ENCODE measurements at regions not wholly inside any gene's neighbourhood (a gene's known extent, or its start where the extent isn't known, plus 50 kb on each side); places are given as distances from the start of the nearest gene placed in this dataset.

GRCh38 chrX:1870421-1870820 lies 255.6 kb downstream of the ASMT start:
- DNase-seq (no peak), ATAC-seq (no peak)
- no peaks in the 10 kb centered on the region for H3K27me3 ChIP-seq
- no peak overlapping the region for H3K4me3 ChIP-seq
- H3K9me3 ChIP-seq = no peaks in the 10 kb centered on the region
- H3K27ac ChIP-seq = no peak overlapping the region
- H3K36me3 ChIP-seq = no peaks in the 10 kb centered on the region
- TF ChIP-seq CTCF (IDR thresholded peaks at IDR 0.05) = no peak
- no peaks in the 10 kb centered on the region for H3K4me1 ChIP-seq
- intact Hi-C loops (cut with DNase I) = no loop called here

GRCh38 chrX:1871887-1872286 lies 257.0 kb downstream of the ASMT start:
- Histone ChIP-seq H3K36me3 (no peaks in the 10 kb centered on the region), H3K4me1 (no peaks in the 10 kb centered on the region), H3K4me3 (no peak overlapping the region), H3K9me3 (no peaks in the 10 kb centered on the region), H3K27me3 (no peaks in the 10 kb centered on the region), H3K27ac (no peak overlapping the region)
- DNase-seq (no peak), ATAC-seq (no peak)
- no peak for TF ChIP-seq CTCF (IDR thresholded peaks at IDR 0.05)
- intact Hi-C loops (cut with DNase I) = no loop called here

DNA sequence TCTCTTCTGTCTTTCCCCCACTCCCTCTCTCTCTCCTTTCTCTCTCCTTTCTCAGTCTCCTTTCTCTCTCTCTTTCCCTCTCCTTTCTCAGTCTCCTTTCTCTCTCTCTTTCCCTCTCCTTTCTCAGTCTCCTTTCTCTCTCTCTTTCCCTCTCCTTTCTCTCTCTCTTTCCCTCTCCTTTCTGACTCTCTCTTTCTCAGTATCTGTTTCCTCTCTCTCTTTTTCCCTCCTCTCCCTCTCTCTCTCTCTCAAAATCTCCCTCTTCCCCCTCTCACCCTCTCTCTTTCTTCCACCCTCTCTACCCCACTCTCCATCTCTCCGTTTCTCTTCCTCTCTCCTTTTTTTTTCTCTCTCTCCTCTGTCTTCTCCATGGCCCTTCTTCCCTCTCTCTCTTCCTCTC lies 258.8 kb downstream of the ASMT start:
- Histone ChIP-seq H3K9me3 (no peaks in the 10 kb centered on the region), H3K27ac (no peak overlapping the region), H3K4me3 (no peak overlapping the region), H3K27me3 (no peaks in the 10 kb centered on the region), H3K4me1 (no peaks in the 10 kb centered on the region), H3K36me3 (no peaks in the 10 kb centered on the region)
- intact Hi-C loops (cut with DNase I) = no loop called here
- DNase-seq (no peak), ATAC-seq (no peak)
- no peak for TF ChIP-seq CTCF (IDR thresholded peaks at IDR 0.05)

- TF ChIP-seq CTCF (IDR thresholded peaks at IDR 0.05) = no peak
- H3K36me3 ChIP-seq = no peaks in the 10 kb centered on the region
- DNase-seq (no peak), ATAC-seq (no peak)
- H3K27me3 ChIP-seq = no peaks in the 10 kb centered on the region
- intact Hi-C loops (cut with DNase I) = no loop called here
- no peaks in the 10 kb centered on the region for H3K4me1 ChIP-seq
- no peak overlapping the region for H3K27ac ChIP-seq
- no peaks in the 10 kb centered on the region for H3K9me3 ChIP-seq
- H3K4me3 ChIP-seq = no peak overlapping the region
Observed at GRCh38 chrX:1874416-1874815, 259.6 kb downstream of the ASMT start.

- Histone ChIP-seq H3K27me3 (no peaks in the 10 kb centered on the region), H3K9me3 (no peaks in the 10 kb centered on the region), H3K36me3 (no peaks in the 10 kb centered on the region), H3K4me1 (no peaks in the 10 kb centered on the region), H3K27ac (no peak overlapping the region), H3K4me3 (no peak overlapping the region)
- no peak for DNase-seq
- no peak for TF ChIP-seq CTCF (IDR thresholded peaks at IDR 0.05)
- ATAC-seq = no peak
- intact Hi-C loops (cut with DNase I) = no loop called here
Observed at GRCh38 chrX:1874899-1875298, 260.0 kb downstream of the ASMT start.

- Histone ChIP-seq H3K27me3 (no peaks in the 10 kb centered on the region), H3K9me3 (no peaks in the 10 kb centered on the region), H3K27ac (no peak overlapping the region), H3K4me1 (no peaks in the 10 kb centered on the region), H3K36me3 (no peaks in the 10 kb centered on the region), H3K4me3 (no peak overlapping the region)
- DNase-seq (no peak), ATAC-seq (no peak)
- no peak for TF ChIP-seq CTCF (IDR thresholded peaks at IDR 0.05)
- intact Hi-C loops (cut with DNase I) = no loop called here
Observed at GRCh38 chrX:1876041-1876440, 261.2 kb downstream of the ASMT start.

Data from upper lobe of right lung (tissue), 1 donor.